K562 (cell line): ENCODE measurements at regions not wholly inside any gene's neighbourhood (a gene's known extent, or its start where the extent isn't known, plus 50 kb on each side); places are given as distances from the start of the nearest gene placed in this dataset.

Source experiments
- CTCF ChIP-seq, 3 experiments: IDR thresholded peaks in 2 of 3; conservative IDR thresholded peaks in 1 of 3; 2 replicates each; pipeline ENCODE4 v1.5.1; 2011 to 2012; ENCODE audit warnings: low read length in 3 of 3, mild to moderate bottlenecking in 3 of 3, control low read depth in 2 of 3, improper control_type of control experiment in 1 of 3, inconsistent platforms in 1 of 3, low read depth in 1 of 3, mixed read lengths in 1 of 3, moderate library complexity in 1 of 3; ENCODE audit not compliant: insufficient read depth in 2 of 3
- EZH2 ChIP-seq: IDR thresholded peaks from 2 replicates; pipeline ENCODE4 v1.6.1; 2012; ENCODE audit warnings: low read depth, mild to moderate bottlenecking, inconsistent platforms, low read length, borderline replicate concordance
- HNRNPH1 ChIP-seq: fragments of 200-400 bp; formaldehyde crosslinking; optimal IDR thresholded peaks from 2 replicates; pipeline ENCODE3; 2017; ENCODE audit warnings: low read depth, mild to moderate bottlenecking, low read length, moderate library complexity
- KAT7 ChIP-seq: sonication (generic); formaldehyde crosslinking; IDR thresholded peaks from 2 replicates; pipeline ENCODE4 v1.8.0; 2022; ENCODE audit warnings: missing genetic modification reagents, mild to moderate bottlenecking, borderline replicate concordance
- MGA ChIP-seq: fragments of 450-650 bp; IDR thresholded peaks from 2 replicates; pipeline ENCODE4 v1.6.1; 2016; ENCODE audit warnings: mild to moderate bottlenecking, moderate library complexity
- NBN ChIP-seq: fragments of 450-650 bp; IDR thresholded peaks from 2 replicates; pipeline ENCODE4 v1.6.1; 2016; ENCODE audit warnings: low read depth, mild to moderate bottlenecking
- NR3C1 ChIP-seq: sonication (generic); formaldehyde crosslinking; IDR thresholded peaks from 2 replicates; pipeline ENCODE4 v1.8.1; 2022; ENCODE audit warnings: missing genetic modification reagents
- RBM25 ChIP-seq: fragments of 200-400 bp; formaldehyde crosslinking; IDR thresholded peaks from 2 replicates; pipeline ENCODE4 v1.6.1; 2018; ENCODE audit warnings: low read length, low read depth, moderate library complexity; ENCODE audit not compliant: severe bottlenecking
- ZNF77 ChIP-seq: fragments of 250-450 bp; sonication (Bioruptor Pico); IDR thresholded peaks from 2 replicates; pipeline ENCODE4 v1.5.0; 2020

- no peak for TF ChIP-seq ZNF77 (CRISPR knock-in tag)
- no peak for TF ChIP-seq CTCF (IDR thresholded peaks at IDR 0.05 in 2 of 3, conservative IDR thresholded peaks at IDR 0.05 in 1 of 3; ENCODE audit: insufficient read depth in 2 of 3, low read depth in 1 of 3, low read length in 3 of 3)
- TF ChIP-seq NR3C1 (CRISPR knock-in tag): no peak
- TF ChIP-seq EZH2: no peak
- TF ChIP-seq KAT7 (CRISPR knock-in tag): no peak
- no peak for TF ChIP-seq MGA
- TF ChIP-seq NBN: no peak
- no peak for TF ChIP-seq HNRNPH1
- TF ChIP-seq RBM25: no peak
These were observed 275.8 kb downstream of the SQOR start for GRCh38 chr15:45910671-45911070.
